ENCODE measurements at regions not wholly inside any gene's neighbourhood (a gene's known extent, or its start where the extent isn't known, plus 50 kb on each side); places are given as distances from the start of the nearest gene placed in this dataset.

DNA sequence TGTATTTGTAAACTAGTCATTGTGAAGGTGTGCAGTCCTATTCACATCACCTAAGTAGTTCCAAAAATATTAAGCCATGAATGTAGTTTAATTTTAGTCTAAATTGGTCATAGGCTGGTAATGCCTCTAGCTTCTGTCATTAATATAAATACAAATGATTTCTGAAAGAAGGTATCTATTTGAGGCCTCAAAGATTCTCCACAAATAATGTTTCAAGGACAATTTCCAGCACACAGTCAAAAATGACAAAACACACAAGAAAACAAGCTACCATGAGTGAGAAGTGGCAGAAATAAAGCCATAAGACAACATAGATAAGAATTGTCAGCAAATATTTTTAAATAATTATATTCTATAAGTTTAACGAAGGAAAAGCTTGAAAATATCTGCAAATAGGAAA is 66.7 kb upstream of the PDK4 start:
- DNase-seq: no peak

DNA sequence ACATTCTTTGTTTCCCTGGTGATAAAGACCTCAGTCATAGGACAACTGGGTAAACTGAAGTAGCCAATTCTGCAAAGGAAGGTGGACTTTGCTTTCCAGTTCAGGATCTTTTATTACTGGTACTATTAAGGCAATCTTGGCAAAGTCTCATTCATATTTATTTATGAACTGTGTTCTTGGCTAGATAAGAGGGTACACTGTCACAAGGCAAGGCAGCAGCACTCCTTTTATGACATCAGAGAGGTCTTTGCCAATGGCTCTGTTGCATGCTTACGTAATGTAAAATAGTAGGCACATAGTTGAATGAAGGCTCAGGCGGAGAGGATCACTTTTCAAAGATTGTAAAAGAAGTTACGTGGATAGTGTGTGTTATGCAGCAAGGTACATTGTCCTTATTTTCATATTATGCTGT is 63.7 kb upstream of the PDK4 start:
- DNase-seq: no peak

DNA sequence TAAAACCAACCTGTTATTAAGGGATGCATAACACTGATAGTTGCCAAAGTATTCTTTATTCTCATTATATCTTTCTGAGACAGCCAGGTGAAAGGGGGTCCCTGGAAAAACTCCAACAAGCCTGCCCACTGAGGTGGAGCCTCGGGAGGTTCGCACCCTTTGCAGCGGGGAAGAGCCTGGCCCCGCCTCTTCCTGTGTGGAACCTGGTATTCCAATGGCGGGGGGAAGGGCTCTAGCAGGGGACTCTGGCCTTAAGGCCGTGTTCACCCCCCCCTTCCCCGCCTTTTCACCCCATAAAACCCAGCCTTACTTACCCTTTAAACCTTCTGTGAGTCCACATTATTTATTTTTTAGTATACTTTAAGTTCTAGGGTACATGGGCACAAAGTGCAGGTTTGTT is 62.4 kb upstream of the PDK4 start:
- no peak for DNase-seq

DNA sequence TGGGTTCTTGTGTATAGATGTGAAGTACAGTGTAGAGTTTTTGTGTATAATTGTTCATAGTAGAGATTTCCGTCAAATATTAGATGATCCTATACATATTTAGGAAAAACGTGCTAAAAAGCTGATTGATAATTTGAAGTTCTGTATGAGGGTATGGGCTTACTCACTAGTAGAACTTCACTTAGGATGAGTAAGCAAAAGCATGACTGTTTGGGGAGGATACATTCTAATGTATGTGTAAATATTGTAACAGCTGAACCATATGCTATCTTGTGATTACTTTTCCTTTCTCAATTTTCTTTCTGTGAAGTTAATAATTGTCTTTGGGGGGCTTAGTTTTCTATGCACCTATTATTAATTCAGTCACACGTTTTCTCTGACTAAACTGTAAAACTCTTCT is 53.2 kb upstream of the PDK4 start:
- DNase-seq: no peak

DNA sequence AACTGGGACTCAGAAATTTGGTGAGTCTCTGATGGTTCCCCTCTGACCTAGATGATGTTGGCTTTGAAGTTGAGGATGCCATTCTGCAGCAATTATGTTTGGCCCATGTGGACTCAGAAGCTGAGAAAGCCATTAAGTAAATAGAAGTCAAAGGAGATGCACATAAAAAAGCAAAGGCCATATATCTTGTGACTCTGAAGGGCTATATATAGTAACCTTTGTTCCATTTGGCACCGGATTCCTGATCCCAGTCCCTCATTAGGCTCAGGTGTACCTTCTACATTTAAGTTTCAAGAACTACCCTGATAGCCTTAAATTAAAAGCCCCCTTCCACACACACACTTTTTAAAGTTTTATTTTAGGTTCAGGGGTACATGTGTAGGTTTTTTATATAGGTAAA is 50.0 kb upstream of the PDK4 start:
- no peak for DNase-seq
